GM18505 (cell line): ENCODE measurements at regions not wholly inside any gene's neighbourhood (a gene's known extent, or its start where the extent isn't known, plus 50 kb on each side); places are given as distances from the start of the nearest gene placed in this dataset.

Source experiments
- ATAC-seq: cut with Tn5 transposase; IDR thresholded peaks from one replicate; pipeline ENCODE4 v1.9.1; 2021; ENCODE audit not compliant: unreplicated experiment
- POLR2A ChIP-seq: IDR thresholded peaks from 4 replicates; pipeline ENCODE4 v1.6.1; 2011; ENCODE audit warnings: borderline replicate concordance; ENCODE audit not compliant: insufficient read depth, insufficient read length; ENCODE audit errors: extremely low read depth

GRCh38 chr7:22676385-22676784 lies 50.6 kb upstream of the IL6 start:
- TF ChIP-seq POLR2A = no peak
- ATAC-seq = no peak

- no peak for ATAC-seq
Observed at GRCh38 chr7:22675917-22676343, 51.1 kb upstream of the IL6 start.

GRCh38 chr7:22675421-22675820 lies 51.6 kb upstream of the IL6 start:
- ATAC-seq = no peak
- no peak for TF ChIP-seq POLR2A

More at GRCh38 chr7:22675917-22676343, 51.1 kb upstream of the IL6 start:
- no peak for TF ChIP-seq POLR2A

DNA sequence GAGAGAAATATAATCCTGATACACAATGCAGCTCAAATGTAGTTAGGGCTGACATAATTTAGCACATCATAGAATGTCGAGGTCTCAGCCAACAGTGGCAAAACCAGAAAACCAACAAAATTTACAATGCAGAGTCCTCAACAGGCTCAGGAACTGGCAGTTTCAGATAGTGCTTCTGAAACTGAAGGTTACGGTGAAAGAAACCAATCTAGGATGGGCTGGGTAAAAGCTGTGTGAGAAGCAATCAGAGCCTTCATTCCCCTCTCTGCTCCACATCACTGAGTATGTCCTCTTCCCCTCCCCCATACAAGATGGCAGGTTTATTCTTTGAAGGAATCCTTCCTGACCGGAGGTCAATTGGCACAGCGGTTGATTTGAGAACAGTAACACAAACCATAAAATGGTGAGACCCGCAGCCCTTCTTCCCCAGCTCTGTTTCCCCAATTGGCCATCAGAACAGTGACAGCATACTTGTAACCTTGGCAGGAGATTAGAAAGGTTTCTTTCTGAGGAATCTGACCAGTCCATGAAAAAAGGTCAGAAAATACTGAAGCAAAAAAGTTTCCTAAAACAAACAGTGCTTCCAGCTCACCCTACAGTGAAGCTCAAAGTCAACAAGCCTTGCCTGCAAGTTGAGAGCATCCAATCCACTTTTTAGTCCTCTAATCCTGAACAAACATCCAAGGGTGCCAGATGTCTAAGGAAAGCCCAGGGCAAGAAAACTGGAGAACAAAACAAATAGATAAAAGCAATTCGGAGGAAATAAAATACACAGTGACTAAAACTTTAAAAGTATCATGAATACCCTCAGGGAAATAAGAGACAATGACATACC lies 53.9 kb upstream of the IL6 start:
- no peak for TF ChIP-seq POLR2A
- ATAC-seq = no peak

DNA sequence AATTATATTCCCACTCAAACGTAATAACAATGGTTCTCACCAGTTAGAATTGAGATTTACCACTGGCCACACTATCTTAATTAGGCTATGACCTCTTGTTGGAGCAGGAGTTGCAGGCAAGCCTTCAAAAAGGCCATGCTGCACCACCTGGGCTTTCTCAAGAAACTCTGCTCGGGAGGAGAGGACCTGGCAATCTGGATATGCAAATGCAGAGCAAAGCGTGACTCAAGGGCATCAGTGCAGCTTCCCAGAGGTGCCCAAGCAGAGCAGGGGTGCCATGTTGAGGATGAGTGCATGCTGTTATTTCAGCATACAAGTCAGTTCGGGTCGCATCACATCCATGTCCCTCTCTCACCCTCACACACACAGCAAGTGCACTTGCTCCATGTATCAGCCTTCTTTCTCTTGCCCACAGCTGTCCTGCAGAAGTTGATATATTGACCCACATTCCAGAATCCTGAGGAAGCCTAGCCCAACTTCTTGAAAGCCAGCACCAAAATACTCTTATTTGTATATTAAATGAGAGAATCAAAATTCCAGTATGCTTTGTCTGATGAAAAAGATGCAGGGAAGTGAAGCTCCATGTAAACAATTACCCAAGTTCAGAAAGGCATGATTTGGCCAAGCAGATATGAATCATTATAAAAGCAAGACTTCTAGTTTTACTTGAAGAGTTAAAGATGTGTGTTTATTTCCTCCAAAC lies 55.7 kb upstream of the IL6 start:
- no peak for TF ChIP-seq POLR2A

DNA sequence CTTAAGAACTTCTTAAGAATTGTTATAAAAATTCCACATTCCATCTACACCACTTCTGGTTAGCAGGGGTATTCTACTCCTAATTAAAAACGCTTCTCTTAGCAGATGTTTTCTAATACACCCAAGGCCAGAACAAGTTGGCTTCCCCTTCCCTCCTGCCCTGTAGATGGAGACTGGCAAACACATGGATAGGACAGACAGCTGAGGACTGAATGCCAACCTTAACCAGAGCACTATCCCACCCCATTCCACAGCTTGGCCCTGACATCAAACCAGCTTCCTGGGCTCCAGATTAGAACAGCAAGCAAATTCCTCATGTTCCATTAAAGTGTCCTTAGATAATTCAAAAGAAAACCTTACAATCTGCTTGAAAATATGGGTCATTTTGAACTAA lies 56.6 kb upstream of the IL6 start:
- no peak for TF ChIP-seq POLR2A
- no peak for ATAC-seq

More for the DNA sequence above, 55.7 kb upstream of the IL6 start:
- no peak for ATAC-seq

DNA sequence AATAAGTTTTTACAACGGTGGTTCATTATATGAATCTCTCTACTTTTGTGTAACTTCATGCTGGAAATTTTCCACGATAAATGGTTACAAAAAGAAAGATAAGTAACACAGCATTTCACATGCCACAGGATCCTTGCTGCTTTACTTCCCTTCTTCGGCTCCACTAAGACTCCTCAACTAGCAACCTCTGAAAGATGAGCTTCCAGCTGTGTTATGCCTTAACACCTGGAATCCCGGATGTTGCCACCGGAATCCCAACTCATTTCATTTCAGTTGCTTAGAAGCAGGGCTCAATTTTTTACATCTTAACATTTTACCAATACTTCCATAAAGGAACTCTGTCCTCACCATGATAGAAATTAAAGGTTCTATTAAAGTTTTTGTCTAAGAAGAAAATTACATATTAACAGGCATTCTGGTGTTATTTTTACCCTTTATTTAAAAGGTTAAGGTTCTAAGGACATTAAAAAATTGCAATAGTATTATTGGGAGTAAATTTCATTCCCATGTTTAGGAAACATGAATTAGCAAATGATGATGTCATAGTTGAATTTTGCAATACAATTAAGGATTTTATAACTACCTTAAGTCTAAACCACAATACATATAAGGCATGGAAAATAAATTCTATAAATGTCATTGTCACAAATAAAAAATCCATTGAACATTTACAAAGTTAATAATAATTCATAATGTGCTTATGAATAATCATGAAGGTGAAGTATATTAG lies 57.1 kb upstream of the IL6 start:
- no peak for ATAC-seq
- no peak for TF ChIP-seq POLR2A

DNA sequence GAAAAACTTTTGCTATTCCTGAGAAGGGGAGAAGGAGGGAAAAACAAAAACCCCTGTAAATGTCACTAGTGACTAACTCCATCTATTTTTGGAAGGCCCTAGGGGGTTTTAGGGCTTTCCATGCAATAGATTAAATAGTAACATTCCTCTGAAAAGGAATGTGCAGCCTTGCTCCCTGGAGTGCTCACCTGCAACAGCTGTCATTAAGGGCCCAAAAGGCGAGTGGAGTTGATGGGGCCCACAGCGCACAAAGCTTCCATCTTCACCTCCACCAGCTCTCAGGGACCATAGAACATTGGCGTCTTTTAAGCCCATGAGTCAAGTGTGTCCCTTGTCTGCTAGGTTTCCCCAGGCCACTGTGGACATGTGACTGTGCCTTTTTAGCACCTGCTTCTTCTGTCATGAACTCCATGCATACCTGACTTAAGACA lies 58.0 kb upstream of the IL6 start:
- no peak for TF ChIP-seq POLR2A
- no peak for ATAC-seq

DNA sequence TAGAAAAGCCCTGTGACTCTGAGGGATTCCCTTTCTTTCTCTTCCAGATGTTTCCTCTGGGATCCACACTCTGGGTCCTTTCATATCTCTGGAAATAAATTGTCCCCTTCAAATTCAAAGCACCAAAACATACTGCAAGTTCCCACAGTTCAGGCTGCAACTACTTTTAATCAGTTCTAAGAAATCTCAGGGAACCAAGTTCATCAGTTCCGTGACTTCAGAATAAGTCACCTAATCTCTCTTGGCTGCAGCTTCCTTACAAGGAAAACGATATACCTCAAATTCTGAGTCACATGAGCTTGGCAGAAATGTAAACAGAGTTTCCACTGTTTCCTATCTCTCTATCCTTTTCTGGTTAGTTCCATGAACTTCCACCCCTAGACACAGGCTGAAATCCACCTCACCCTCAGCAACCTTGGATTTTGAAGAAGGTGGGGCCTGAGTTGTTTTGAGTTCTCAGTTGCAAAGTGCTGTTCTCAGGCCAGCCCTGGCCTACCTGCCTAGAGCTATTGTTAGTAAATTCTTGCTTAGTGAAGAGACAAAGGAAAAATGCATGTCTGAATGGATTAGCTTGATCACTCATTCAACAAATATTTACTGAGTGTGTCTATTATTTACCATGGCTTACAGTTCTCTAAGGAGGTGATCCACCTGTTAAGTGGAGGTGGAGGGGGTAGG lies 59.3 kb upstream of the IL6 start:
- no peak for ATAC-seq
- TF ChIP-seq POLR2A = no peak

GRCh38 chr7:22667187-22667561 lies 59.8 kb upstream of the IL6 start:
- TF ChIP-seq POLR2A = no peak
- ATAC-seq = no peak

DNA sequence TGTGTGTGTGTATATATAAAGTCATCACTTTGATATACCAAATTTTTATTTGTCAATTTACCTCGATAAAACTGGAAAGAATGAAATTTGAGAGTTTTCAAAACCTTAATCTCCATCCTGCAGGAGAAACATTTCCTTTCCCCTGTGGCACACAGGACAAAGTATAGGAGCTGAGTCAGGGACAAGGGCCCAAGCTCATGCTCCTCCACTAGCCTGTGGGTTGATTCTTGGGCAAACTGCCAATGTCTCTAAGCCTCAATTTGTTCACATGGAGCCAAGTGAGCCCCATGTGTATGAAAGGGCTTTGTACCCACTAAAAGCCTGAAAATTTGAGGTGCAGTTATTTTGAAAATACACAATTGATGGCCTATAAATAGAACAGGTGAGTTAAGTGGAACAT lies 60.3 kb upstream of the IL6 start:
- no peak for ATAC-seq
- no peak for TF ChIP-seq POLR2A

DNA sequence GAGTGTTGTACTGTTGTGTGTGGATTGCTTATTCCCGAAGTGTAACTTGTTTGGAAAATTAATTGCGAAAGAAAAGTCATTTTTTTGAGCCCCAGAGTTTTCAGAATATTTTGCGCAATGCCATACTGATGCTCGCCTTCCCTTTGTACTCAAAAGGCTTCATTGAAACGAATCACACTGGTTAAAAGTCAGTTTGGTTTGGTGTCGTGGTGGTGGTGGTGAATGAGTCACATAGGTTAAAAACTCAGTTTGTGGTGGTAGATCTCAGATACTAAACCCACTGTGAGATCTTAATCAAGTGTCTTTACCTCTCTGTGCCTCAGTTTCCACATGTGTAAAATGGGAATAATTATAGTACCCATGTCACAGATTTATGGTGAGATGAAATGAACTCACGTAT lies 61.1 kb upstream of the IL6 start:
- ATAC-seq = no peak
- TF ChIP-seq POLR2A = no peak
